LNCaP clone FGC (cell line): ENCODE measurements at regions not wholly inside any gene's neighbourhood (a gene's known extent, or its start where the extent isn't known, plus 50 kb on each side); places are given as distances from the start of the nearest gene placed in this dataset.

Experiments
- DNase-seq: peaks from one replicate; pipeline ENCODE4 v3.0.0-alpha.2; 2011; ENCODE audit warnings: low read depth
- H3K4me3 ChIP-seq: 2 replicates; pipeline ENCODE4 v1.5.1; 2011; ENCODE audit warnings: mild to moderate bottlenecking, low read depth, low read length, control low read depth
- TF ChIP-seq, protein P1 (sequence below): IDR thresholded peaks from 2 replicates; pipeline ENCODE4 v1.5.1; 2012; ENCODE audit warnings: mild to moderate bottlenecking; ENCODE audit not compliant: control insufficient read depth, insufficient read depth; ENCODE audit errors: extremely low read depth

DNA sequence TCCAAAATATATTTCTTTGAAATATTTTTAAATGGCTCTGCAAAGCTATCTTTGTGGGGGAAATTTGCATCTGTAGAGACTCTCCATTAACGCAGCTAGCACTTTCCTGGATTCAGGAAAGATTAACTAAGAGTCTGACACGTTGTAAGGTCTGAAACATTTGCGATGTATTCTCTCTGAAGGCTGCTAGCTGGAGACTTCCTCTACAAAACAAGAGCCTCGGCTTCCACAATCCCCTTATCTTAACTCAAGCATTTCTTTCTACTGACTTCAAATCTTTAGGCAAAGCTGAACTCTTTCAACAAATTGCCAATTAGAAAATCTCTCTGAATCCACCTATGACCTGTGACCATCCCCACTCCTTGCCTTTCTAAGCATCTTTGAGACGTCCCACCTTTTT lies 250.5 kb downstream of the KLF13 start:
- no peak for DNase-seq
- no peak overlapping the region for H3K4me3 ChIP-seq
- TF ChIP-seq, protein P1, sequence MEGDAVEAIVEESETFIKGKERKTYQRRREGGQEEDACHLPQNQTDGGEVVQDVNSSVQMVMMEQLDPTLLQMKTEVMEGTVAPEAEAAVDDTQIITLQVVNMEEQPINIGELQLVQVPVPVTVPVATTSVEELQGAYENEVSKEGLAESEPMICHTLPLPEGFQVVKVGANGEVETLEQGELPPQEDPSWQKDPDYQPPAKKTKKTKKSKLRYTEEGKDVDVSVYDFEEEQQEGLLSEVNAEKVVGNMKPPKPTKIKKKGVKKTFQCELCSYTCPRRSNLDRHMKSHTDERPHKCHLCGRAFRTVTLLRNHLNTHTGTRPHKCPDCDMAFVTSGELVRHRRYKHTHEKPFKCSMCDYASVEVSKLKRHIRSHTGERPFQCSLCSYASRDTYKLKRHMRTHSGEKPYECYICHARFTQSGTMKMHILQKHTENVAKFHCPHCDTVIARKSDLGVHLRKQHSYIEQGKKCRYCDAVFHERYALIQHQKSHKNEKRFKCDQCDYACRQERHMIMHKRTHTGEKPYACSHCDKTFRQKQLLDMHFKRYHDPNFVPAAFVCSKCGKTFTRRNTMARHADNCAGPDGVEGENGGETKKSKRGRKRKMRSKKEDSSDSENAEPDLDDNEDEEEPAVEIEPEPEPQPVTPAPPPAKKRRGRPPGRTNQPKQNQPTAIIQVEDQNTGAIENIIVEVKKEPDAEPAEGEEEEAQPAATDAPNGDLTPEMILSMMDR: no peak

DNA sequence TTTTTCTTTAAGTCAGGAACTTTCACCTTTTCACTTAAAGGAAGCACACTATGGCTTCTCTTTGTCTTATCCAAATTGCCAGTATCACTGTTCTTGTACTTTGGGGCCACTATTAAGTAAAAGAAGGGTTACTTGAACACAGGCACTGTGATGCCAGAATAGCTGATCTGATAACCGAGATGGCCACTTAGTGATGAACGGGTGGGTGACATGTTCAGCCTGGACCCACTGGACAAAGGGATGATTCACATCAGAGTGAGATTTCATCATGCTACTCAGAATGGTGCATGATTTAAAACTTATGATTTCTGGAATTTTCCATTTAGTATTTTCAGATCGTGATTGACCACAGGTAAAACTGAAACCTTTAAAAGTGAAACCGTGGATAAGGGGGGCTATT lies 252.6 kb downstream of the KLF13 start:
- no peak for DNase-seq
- TF ChIP-seq, protein P1: no peak
- H3K4me3 ChIP-seq: no peak overlapping the region

DNA sequence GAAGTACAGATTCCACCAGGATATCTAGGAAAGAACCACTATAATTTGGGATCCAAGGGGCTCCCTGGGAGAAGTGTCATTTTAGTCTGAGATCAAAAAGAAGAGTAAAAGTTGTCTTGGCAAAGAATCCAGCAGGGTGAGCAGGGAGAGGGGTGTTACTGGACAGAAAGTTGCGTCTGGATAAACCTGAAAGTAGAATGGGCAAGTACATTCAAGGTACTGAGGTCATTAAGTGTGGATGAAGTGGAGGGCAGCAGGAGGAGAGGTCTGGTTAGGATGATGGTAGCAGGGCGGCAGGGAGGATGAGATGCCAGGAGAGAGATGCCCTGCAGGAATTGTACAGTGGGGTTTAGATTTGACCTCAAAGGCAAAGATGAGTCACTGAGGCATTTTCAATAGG lies 253.3 kb downstream of the KLF13 start:
- DNase-seq: no peak
- TF ChIP-seq, protein P1: no peak
- no peak overlapping the region for H3K4me3 ChIP-seq

DNA sequence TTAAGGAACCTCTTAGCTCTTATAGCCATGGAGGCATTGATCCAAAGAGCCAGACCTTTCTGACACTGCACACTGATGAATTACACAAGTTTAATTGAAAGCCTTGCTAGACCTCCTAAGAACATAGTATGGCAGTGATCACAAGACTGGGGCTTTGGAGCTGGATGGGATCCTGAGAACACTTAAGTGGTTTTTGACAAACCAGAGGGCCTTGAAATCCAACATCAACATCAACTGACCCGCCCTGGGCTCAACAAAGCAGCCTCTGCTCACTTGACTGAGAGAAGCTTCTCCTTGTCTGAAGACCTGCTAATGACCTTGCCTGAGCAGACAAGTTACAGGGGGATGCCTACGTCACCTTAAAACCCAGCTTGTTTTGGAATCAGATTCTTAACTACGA lies 257.6 kb downstream of the KLF13 start:
- no peak for DNase-seq
- TF ChIP-seq, protein P1: no peak

DNA sequence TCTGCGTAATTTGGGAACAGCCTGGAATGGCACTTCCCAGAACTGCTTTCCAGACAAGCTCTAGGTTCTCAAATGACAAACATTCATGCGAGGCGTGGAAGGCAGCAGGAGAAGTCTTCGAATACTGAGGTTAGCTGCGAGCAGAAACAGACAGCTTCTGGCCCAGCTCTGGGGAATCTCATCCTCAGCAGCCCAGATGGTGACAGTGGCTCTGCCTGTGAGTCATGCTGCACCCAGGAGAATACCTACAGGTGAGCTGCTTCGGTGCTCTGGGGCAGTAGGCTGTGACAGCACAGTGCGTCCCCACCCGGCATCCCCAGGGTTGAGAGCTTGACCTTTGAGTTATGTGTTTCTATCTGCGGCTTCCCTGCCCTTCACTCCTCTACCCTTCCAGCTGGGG lies 258.6 kb downstream of the KLF13 start:
- no peak overlapping the region for H3K4me3 ChIP-seq
- DNase-seq: no peak
- TF ChIP-seq, protein P1: no peak

More for the DNA sequence above, 257.6 kb downstream of the KLF13 start:
- H3K4me3 ChIP-seq: no peak overlapping the region

DNA sequence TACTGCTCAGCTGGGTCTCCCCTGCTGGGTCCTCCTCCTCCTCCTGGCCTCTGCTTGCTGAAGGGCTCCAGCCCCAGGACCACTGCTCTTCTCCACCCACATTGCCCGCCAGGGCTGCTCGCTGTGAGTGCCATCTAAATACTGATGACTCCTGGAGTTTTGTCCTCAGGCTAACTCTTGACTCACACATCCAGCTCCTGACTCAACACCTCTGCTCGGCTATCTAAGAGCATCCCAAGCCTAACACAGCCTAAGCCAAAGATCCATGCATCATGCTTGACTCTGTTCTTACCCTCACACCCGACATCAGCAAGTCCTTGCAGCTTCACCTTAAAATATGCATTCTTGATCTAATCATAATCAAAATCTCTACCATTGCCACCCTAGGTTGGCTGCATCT lies 260.2 kb downstream of the KLF13 start:
- no peak overlapping the region for H3K4me3 ChIP-seq
- TF ChIP-seq, protein P1: no peak
- DNase-seq: no peak

DNA sequence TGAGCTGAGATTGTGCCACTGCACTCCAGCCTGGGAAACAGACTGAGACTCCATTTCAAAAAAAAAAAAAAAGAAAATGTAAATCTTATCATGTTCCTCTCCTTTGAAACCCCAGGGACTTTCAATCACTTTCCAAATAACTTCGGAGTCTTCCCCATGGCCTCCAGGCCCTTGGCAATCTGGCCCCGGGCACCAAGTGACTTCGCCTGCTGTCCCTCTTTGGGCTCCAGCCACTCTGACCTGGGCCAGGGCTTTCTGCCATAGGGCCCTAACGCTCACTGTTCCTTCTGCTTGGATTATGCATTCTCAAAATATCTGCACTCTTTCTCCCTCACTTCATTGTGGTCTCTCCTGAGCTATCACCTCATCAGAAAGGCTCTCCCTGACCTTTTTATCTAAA lies 260.9 kb downstream of the KLF13 start:
- TF ChIP-seq, protein P1: no peak
- no peak overlapping the region for H3K4me3 ChIP-seq
- no peak for DNase-seq
